ENCODE measurements at regions not wholly inside any gene's neighbourhood (a gene's known extent, or its start where the extent isn't known, plus 50 kb on each side); places are given as distances from the start of the nearest gene placed in this dataset.

DNA sequence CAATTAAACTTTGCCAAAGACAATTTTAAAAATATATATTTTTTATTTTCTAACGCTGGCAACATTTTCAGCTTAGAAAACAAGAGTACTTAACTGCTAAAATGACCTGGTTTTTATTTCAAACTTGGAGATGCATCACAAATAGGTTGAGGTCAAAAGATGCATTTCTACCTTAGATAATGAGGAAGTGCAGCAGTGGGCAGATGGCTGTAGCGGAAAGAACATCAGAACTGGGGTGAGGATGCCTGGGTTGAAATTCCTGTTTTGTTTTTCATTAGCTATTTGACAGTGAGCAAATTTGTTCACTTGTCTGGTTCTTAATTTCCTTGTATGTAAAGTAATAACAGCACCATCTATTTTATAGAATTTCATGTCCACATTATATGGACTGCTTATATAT, 524.8 kb upstream of the KLF4 start:
- no peaks in the 10 kb centered on the region for H3K27me3 Mint-ChIP-seq (ENCODE audit: low read depth, poor library complexity)
- TF ChIP-seq, protein P1, sequence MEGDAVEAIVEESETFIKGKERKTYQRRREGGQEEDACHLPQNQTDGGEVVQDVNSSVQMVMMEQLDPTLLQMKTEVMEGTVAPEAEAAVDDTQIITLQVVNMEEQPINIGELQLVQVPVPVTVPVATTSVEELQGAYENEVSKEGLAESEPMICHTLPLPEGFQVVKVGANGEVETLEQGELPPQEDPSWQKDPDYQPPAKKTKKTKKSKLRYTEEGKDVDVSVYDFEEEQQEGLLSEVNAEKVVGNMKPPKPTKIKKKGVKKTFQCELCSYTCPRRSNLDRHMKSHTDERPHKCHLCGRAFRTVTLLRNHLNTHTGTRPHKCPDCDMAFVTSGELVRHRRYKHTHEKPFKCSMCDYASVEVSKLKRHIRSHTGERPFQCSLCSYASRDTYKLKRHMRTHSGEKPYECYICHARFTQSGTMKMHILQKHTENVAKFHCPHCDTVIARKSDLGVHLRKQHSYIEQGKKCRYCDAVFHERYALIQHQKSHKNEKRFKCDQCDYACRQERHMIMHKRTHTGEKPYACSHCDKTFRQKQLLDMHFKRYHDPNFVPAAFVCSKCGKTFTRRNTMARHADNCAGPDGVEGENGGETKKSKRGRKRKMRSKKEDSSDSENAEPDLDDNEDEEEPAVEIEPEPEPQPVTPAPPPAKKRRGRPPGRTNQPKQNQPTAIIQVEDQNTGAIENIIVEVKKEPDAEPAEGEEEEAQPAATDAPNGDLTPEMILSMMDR (IDR thresholded peaks at IDR 0.05) = no peak
- DNase-seq = no peak
- H3K4me1 Mint-ChIP-seq = peaks cover 9% of the 10 kb centered on the region
- H3K4me3 Mint-ChIP-seq = no peak overlapping the region
- H3K9me3 Mint-ChIP-seq = no peaks in the 10 kb centered on the region
- H3K27ac Mint-ChIP-seq = no peak overlapping the region
- H3K36me3 Mint-ChIP-seq (ENCODE audit: low read depth) = no peaks in the 10 kb centered on the region

DNA sequence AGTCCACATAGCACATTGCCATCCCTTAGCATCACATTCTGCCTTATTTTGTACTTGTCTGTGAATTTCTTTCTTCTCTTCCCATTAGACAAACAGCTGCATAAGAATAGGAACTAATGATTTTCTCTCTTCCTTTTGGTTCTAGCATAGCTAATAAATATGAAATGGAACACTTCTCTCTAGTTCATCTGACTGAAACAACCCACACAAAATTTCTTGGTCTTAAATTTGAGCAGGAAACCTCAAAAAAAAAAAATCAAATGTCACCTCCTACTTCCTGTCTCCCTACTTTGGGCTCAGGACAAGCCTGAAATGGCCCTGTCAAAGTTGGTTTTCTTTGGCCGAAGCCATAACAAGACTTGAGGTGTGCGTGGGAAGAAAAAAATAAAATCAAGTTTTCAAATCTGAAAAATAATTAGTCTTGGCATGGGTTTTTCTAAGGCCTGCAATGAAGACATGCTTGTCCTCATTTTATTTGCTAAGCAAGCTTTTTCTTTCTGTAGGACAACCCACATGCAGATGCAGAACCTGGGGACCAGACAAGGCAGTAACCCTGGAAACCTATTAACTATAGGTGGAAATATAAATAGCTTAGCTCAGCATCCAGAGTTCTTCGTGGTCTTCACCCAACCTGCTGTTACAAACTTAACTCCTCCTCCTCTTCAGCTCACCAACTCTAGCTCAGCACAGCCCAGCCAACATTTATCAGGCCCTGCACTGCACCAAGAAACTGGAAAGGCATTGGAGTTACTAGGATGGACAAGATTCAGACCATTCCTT, 523.5 kb upstream of the KLF4 start:
- Mint-ChIP-seq H3K4me3 (no peak overlapping the region), H3K4me1 (peaks cover 9% of the 10 kb centered on the region), H3K27ac (no peak overlapping the region), H3K36me3 (ENCODE audit: low read depth) (no peaks in the 10 kb centered on the region), H3K9me3 (no peaks in the 10 kb centered on the region), H3K27me3 (ENCODE audit: low read depth, poor library complexity) (peaks cover 5% of the 10 kb centered on the region)
- TF ChIP-seq, protein P1 (IDR thresholded peaks at IDR 0.05) = no peak
- no peak for DNase-seq

DNA sequence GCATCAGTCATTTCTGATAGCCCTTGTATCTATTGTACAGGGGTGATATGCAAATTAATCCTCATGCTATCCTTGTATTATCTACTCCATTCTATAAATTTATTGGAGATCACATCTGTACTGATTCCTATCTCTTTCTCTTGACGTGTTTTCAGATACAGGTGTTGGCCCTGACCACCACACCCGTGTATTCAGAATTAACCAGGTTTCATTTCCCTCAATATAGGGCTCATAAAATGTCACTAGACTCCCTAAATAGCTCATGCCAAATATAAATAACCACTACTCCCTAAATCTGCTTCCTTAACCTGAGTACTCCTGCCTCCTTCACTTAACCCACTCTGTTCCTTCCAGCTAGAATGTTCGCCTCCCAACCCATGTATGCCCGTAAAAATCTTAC, 522.8 kb upstream of the KLF4 start:
- Mint-ChIP-seq H3K27ac (no peak overlapping the region), H3K4me1 (peaks cover 9% of the 10 kb centered on the region), H3K9me3 (no peaks in the 10 kb centered on the region), H3K27me3 (ENCODE audit: low read depth, poor library complexity) (peaks cover 5% of the 10 kb centered on the region), H3K36me3 (ENCODE audit: low read depth) (no peaks in the 10 kb centered on the region), H3K4me3 (no peak overlapping the region)
- no peak for DNase-seq
- TF ChIP-seq, protein P1 (IDR thresholded peaks at IDR 0.05) = no peak

DNA sequence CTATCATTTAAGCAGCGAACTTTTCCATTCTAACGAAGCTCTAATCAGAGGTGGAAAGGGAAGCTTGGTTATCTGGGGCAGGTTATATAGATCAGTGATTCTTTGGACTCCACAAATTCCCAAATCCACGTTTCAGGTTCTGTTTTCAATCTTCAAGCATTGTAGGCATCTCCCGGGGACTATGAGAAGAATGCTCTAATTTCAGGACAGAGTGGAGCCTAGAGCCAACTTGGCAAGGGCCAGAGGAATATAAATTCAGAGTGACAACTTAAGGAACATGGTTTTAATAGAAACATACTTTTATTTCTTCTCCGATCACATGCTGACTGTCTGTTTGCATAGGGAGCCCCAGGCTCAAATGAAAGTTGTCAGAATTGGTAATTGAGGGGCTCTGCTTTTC, 514.0 kb upstream of the KLF4 start:
- Mint-ChIP-seq H3K27me3 (ENCODE audit: low read depth, poor library complexity) (peaks cover 17% of the 10 kb centered on the region), H3K27ac (no peak overlapping the region), H3K36me3 (ENCODE audit: low read depth) (no peaks in the 10 kb centered on the region), H3K4me1 (peaks cover 10% of the 10 kb centered on the region), H3K4me3 (no peak overlapping the region), H3K9me3 (no peaks in the 10 kb centered on the region)
- DNase-seq = no peak
- TF ChIP-seq, protein P1 (IDR thresholded peaks at IDR 0.05) = no peak

DNA sequence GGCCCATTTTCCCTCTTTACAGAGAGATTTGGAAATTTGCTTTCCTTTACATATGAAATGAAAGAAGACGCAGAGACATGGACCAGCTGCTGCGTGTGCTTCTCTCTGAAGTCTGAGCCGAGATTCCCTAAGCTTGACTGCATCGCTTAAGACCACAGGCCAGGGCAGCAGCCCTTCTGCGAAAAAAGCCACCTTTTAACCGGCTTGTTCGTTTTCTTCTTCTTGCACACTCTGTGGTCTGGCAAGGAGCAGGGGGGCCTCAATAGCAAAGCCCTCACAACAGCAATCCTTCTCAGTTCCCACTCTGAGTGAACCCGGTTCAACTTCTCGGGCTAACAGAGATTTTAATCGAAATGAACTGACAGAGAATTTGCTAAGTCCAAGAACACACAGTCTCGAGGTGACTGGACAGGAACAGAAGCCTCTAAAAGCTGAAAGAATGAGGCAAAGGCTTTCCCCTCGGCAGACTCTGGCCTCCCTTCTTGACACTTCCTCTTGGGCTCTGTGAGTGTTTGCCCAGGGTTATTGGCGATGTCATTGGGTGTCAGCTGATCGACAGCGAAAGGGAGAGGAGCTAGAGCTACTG, 512.9 kb upstream of the KLF4 start:
- H3K27ac Mint-ChIP-seq = no peak overlapping the region
- H3K4me3 Mint-ChIP-seq = no peak overlapping the region
- no peak for DNase-seq

More for the DNA sequence above, 512.9 kb upstream of the KLF4 start:
- no peaks in the 10 kb centered on the region for H3K9me3 Mint-ChIP-seq
- H3K27me3 Mint-ChIP-seq (ENCODE audit: low read depth, poor library complexity) = peaks cover 13% of the 10 kb centered on the region
- TF ChIP-seq, protein P1 (IDR thresholded peaks at IDR 0.05) = no peak
- H3K4me1 Mint-ChIP-seq = peaks cover 10% of the 10 kb centered on the region
- no peaks in the 10 kb centered on the region for H3K36me3 Mint-ChIP-seq (ENCODE audit: low read depth)

Measured in nephron progenitor cell (in vitro differentiated cells).